ENCODE measurements at regions not wholly inside any gene's neighbourhood (a gene's known extent, or its start where the extent isn't known, plus 50 kb on each side); places are given as distances from the start of the nearest gene placed in this dataset.

- ChIA-PET CTCF (no interaction called here), POLR2A (ENCODE audit: unreplicated experiment) (no interaction called here)
- intact Hi-C loops (cut with micrococcal nuclease): no loop called here
- no peaks in the 10 kb centered on the region for H3K9me3 ChIP-seq (ENCODE audit: low read length)
- H4K20me1 ChIP-seq (ENCODE audit: low read length): no peaks in the 10 kb centered on the region
- BruUV-seq (replicated peaks): no TSS peak
- no peak overlapping the region for H2AFZ ChIP-seq (ENCODE audit: low read length)
- TF ChIP-seq CTCF (conservative IDR thresholded peaks at IDR 0.05; ENCODE audit: low read depth, low read length): no peak
- TF ChIP-seq EZH2phosphoT487 (IDR thresholded peaks at IDR 0.05; ENCODE audit: borderline replicate concordance, low read length): no peak
- TF ChIP-seq EZH2 (IDR thresholded peaks at IDR 0.05; ENCODE audit: low read length, unreplicated experiment): no peak
- H3F3A ChIP-seq (ENCODE audit: low read length, unreplicated experiment): no peaks in the 10 kb centered on the region
- H3K27ac ChIP-seq (ENCODE audit: low read length): no peak overlapping the region
- H3K36me3 ChIP-seq (ENCODE audit: low read depth, low read length): no peaks in the 10 kb centered on the region
- no peak overlapping the region for H3K4me3 ChIP-seq (ENCODE audit: low read length)
- H3K79me2 ChIP-seq (ENCODE audit: low read length): no peaks in the 10 kb centered on the region
- no peak overlapping the region for H3K4me2 ChIP-seq (ENCODE audit: low read length)
- peaks cover 3% of the 10 kb centered on the region; the same call in 1 of the 2 replicates for H3K27me3 ChIP-seq (ENCODE audit: low read length)
- H3K4me1 ChIP-seq (ENCODE audit: insufficient read depth, low read length): no peaks in the 10 kb centered on the region
- no peak overlapping the region for H3K9ac ChIP-seq (ENCODE audit: low read length)
- DNase-seq: no peak
- ATAC-seq: no peak
- no peaks in the 10 kb centered on the region for H3K9me2 ChIP-seq (replicated peaks; ENCODE audit: low read length)
Observed at GRCh38 chr2:221283896-221284545, 288.1 kb downstream of the EPHA4 start.

- no peak overlapping the region for H3K9ac ChIP-seq (ENCODE audit: low read length)
- intact Hi-C loops (cut with micrococcal nuclease): no loop called here
- no peaks in the 10 kb centered on the region for H3K9me2 ChIP-seq (replicated peaks; ENCODE audit: low read length)
- no peak overlapping the region for H3K27ac ChIP-seq (ENCODE audit: low read length)
- no peak for TF ChIP-seq CTCF (conservative IDR thresholded peaks at IDR 0.05; ENCODE audit: low read depth, low read length)
- TF ChIP-seq EZH2 (IDR thresholded peaks at IDR 0.05; ENCODE audit: low read length, unreplicated experiment): no peak
- TF ChIP-seq EZH2phosphoT487 (IDR thresholded peaks at IDR 0.05; ENCODE audit: borderline replicate concordance, low read length): no peak
- H3F3A ChIP-seq (ENCODE audit: low read length, unreplicated experiment): no peaks in the 10 kb centered on the region
- H4K20me1 ChIP-seq (ENCODE audit: low read length): no peaks in the 10 kb centered on the region
- DNase-seq (no peak), ATAC-seq (no peak)
- 0 out of 2 replicates have a peak, but pooled peaks cover 3% of the 10 kb centered on the region for H3K27me3 ChIP-seq (ENCODE audit: low read length)
- BruUV-seq (replicated peaks): no TSS peak
- POLR2A ChIA-PET (ENCODE audit: unreplicated experiment): interaction anchor here (0.7 kb wide), 1 partner anchor 10 kb away, joined by 4 read pairs; no protein-coding TSS in a partner anchor
- H3K4me3 ChIP-seq (ENCODE audit: low read length): no peak overlapping the region
- H3K79me2 ChIP-seq (ENCODE audit: low read length): no peaks in the 10 kb centered on the region
- H3K4me1 ChIP-seq (ENCODE audit: insufficient read depth, low read length): no peaks in the 10 kb centered on the region
- H3K4me2 ChIP-seq (ENCODE audit: low read length): no peak overlapping the region
- no peaks in the 10 kb centered on the region for H3K36me3 ChIP-seq (ENCODE audit: low read depth, low read length)
- CTCF ChIA-PET: no interaction called here
- H3K9me3 ChIP-seq (ENCODE audit: low read length): no peaks in the 10 kb centered on the region
- no peak overlapping the region for H2AFZ ChIP-seq (ENCODE audit: low read length)
Observed at GRCh38 chr2:221285148-221285547, 287.0 kb downstream of the EPHA4 start.

- H3K36me3 ChIP-seq (ENCODE audit: low read depth, low read length): no peaks in the 10 kb centered on the region
- no peak for DNase-seq
- no peak overlapping the region for H2AFZ ChIP-seq (ENCODE audit: low read length)
- H4K20me1 ChIP-seq (ENCODE audit: low read length): no peaks in the 10 kb centered on the region
- TF ChIP-seq EZH2 (IDR thresholded peaks at IDR 0.05; ENCODE audit: low read length, unreplicated experiment): no peak
- TF ChIP-seq CTCF (conservative IDR thresholded peaks at IDR 0.05; ENCODE audit: low read depth, low read length): no peak
- TF ChIP-seq EZH2phosphoT487 (IDR thresholded peaks at IDR 0.05; ENCODE audit: borderline replicate concordance, low read length): no peak
- H3F3A ChIP-seq (ENCODE audit: low read length, unreplicated experiment): no peaks in the 10 kb centered on the region
- no peak overlapping the region for H3K9ac ChIP-seq (ENCODE audit: low read length)
- BruUV-seq (replicated peaks): no TSS peak
- H3K9me3 ChIP-seq (ENCODE audit: low read length): no peaks in the 10 kb centered on the region
- POLR2A ChIA-PET (ENCODE audit: unreplicated experiment): no interaction called here
- CTCF ChIA-PET: no interaction called here
- no peaks in the 10 kb centered on the region for H3K79me2 ChIP-seq (ENCODE audit: low read length)
- intact Hi-C loops (cut with micrococcal nuclease): no loop called here
- H3K27me3 ChIP-seq (ENCODE audit: low read length): 0 out of 2 replicates have a peak, but pooled peaks cover 3% of the 10 kb centered on the region
- no peaks in the 10 kb centered on the region for H3K9me2 ChIP-seq (replicated peaks; ENCODE audit: low read length)
- H3K4me1 ChIP-seq (ENCODE audit: insufficient read depth, low read length): no peaks in the 10 kb centered on the region
- no peak overlapping the region for H3K27ac ChIP-seq (ENCODE audit: low read length)
- no peak overlapping the region for H3K4me2 ChIP-seq (ENCODE audit: low read length)
- no peak overlapping the region for H3K4me3 ChIP-seq (ENCODE audit: low read length)
- no peak for ATAC-seq
Observed at GRCh38 chr2:221286406-221286805, 285.7 kb downstream of the EPHA4 start.
